H1 (cell line): ENCODE measurements at regions not wholly inside any gene's neighbourhood (a gene's known extent, or its start where the extent isn't known, plus 50 kb on each side); places are given as distances from the start of the nearest gene placed in this dataset.

Experiments used
- CTBP2 ChIP-seq: IDR thresholded peaks from 2 replicates; pipeline ENCODE4 v1.7.0; 2011; ENCODE audit warnings: borderline replicate concordance, mild to moderate bottlenecking, moderate library complexity, mixed read lengths, low read length; ENCODE audit not compliant: insufficient read depth, insufficient read length
- RAD21 ChIP-seq, 2 experiments: IDR thresholded peaks in 1 of 2; conservative IDR thresholded peaks in 1 of 2; 2 replicates each; pipeline ENCODE4 v1.6.1; 2011; ENCODE audit warnings: low read depth in 2 of 2, low read length in 2 of 2, improper control_type of control experiment in 1 of 2, inconsistent platforms in 1 of 2, mild to moderate bottlenecking in 1 of 2, moderate library complexity in 1 of 2

- no peak for TF ChIP-seq RAD21 (IDR thresholded peaks at IDR 0.05 in 1 of 2, conservative IDR thresholded peaks at IDR 0.05 in 1 of 2; ENCODE audit: low read depth in 2 of 2, low read length in 2 of 2)
- no peak for TF ChIP-seq CTBP2
Observed at GRCh38 chr12:105616971-105617540, 286.6 kb downstream of the C12orf75 start (continued).
